GM23338 (cell line): ENCODE measurements at regions not wholly inside any gene's neighbourhood (a gene's known extent, or its start where the extent isn't known, plus 50 kb on each side); places are given as distances from the start of the nearest gene placed in this dataset.

Experiments
- ATAC-seq: fragments of 200-7000 bp; cut with Tn5 transposase; 3 replicates; pipeline ENCODE4 v1.9.1; 2020
- DNase-seq: peaks from one replicate; pipeline ENCODE4 v3.0.0-alpha.2; 2015; ENCODE audit warnings: low spot score
- H2AFZ ChIP-seq: fragments of 200-600 bp; sonication (generic); 2 replicates; pipeline ENCODE4 v1.8.0; 2016; ENCODE audit warnings: antibody characterized with exemption, mild to moderate bottlenecking, moderate library complexity
- H3F3A ChIP-seq: fragments of 200-600 bp; sonication (generic); replicated peaks from 2 replicates; pipeline ENCODE4 v1.8.0; 2017; ENCODE audit warnings: antibody characterized with exemption, mixed run types, low read depth
- H3K27ac ChIP-seq: fragments of 200-600 bp; sonication (generic); 2 replicates; pipeline ENCODE4 v1.6.1; 2016; ENCODE audit warnings: low read depth
- H3K27me3 ChIP-seq: fragments of 200-600 bp; sonication (generic); 2 replicates; pipeline ENCODE4 v1.8.0; 2016; ENCODE audit warnings: mild to moderate bottlenecking, mixed run types, moderate library complexity; ENCODE audit not compliant: insufficient read depth
- H3K36me3 ChIP-seq: fragments of 200-600 bp; sonication (generic); 2 replicates; pipeline ENCODE4 v1.8.0; 2016; ENCODE audit warnings: mild to moderate bottlenecking; ENCODE audit not compliant: insufficient read depth
- H3K4me1 ChIP-seq: fragments of 200-600 bp; sonication (generic); 2 replicates; pipeline ENCODE4 v1.8.0; 2016; ENCODE audit warnings: mild to moderate bottlenecking, moderate library complexity; ENCODE audit not compliant: insufficient read depth
- H3K4me2 ChIP-seq: fragments of 200-600 bp; sonication (generic); 2 replicates; pipeline ENCODE4 v1.7.1; 2017; ENCODE audit warnings: mixed run types
- H3K4me3 ChIP-seq: fragments of 200-600 bp; sonication (generic); 2 replicates; pipeline ENCODE4 v1.6.1; 2016; ENCODE audit warnings: mixed run types
- H3K79me2 ChIP-seq: fragments of 200-600 bp; sonication (generic); replicated peaks from 2 replicates; pipeline ENCODE4 v1.8.0; 2017; ENCODE audit warnings: mild to moderate bottlenecking; ENCODE audit not compliant: insufficient read depth
- H3K9me2 ChIP-seq: fragments of 200-600 bp; sonication (generic); 2 replicates; pipeline ENCODE4 v1.8.0; 2017; ENCODE audit not compliant: insufficient read depth
- H4K20me1 ChIP-seq: fragments of 200-600 bp; sonication (generic); replicated peaks from 2 replicates; pipeline ENCODE4 v1.8.0; 2017; ENCODE audit warnings: mild to moderate bottlenecking; ENCODE audit not compliant: insufficient read depth
- H3K27ac Mint-ChIP-seq: 2 replicates; pipeline ENCODE4 v1.8.0; 2020; ENCODE audit warnings: inconsistent platforms, mild to moderate bottlenecking, moderate library complexity, mixed read lengths
- H3K27me3 Mint-ChIP-seq: 3 replicates; pipeline ENCODE4 v1.8.0; 2022; ENCODE audit warnings: low read depth, mild to moderate bottlenecking, moderate library complexity, mixed read lengths, inconsistent platforms; ENCODE audit not compliant: insufficient read depth, poor library complexity
- H3K36me3 Mint-ChIP-seq: 3 replicates; pipeline ENCODE4 v1.8.0; 2021; ENCODE audit warnings: low read depth, mild to moderate bottlenecking, inconsistent platforms, moderate library complexity, mixed read lengths
- H3K4me1 Mint-ChIP-seq: 3 replicates; pipeline ENCODE4 v1.8.0; 2020; ENCODE audit warnings: mild to moderate bottlenecking, inconsistent platforms, mixed read lengths
- H3K4me3 Mint-ChIP-seq: 3 replicates; pipeline ENCODE4 v1.8.0; 2021; ENCODE audit warnings: moderate library complexity, mild to moderate bottlenecking, inconsistent platforms, mixed read lengths
- H3K9me3 Mint-ChIP-seq: 3 replicates; pipeline ENCODE4 v1.8.0; 2020; ENCODE audit warnings: moderate library complexity, mild to moderate bottlenecking, inconsistent platforms, mixed read lengths
- CREB1 ChIP-seq: fragments of 250-450 bp; sonication (Bioruptor Pico); IDR thresholded peaks from 2 replicates; pipeline ENCODE4 v1.5.0; 2020; ENCODE audit warnings: low read depth, mild to moderate bottlenecking, moderate library complexity
- EZH2 ChIP-seq: fragments of 200-600 bp; sonication (generic); IDR thresholded peaks from one replicate; pipeline ENCODE4 v1.8.0; 2017; ENCODE audit warnings: antibody characterized with exemption, mild to moderate bottlenecking, low read depth; ENCODE audit not compliant: unreplicated experiment
- EZH2phosphoT487 ChIP-seq: fragments of 200-600 bp; sonication (generic); IDR thresholded peaks from one replicate; pipeline ENCODE4 v1.8.1; 2018; ENCODE audit warnings: antibody characterized with exemption; ENCODE audit not compliant: unreplicated experiment
- NANOG ChIP-seq: IDR thresholded peaks from 2 replicates; pipeline ENCODE4 v1.6.1; 2016; ENCODE audit warnings: antibody characterized with exemption, borderline replicate concordance
- POLR2AphosphoS5 ChIP-seq: IDR thresholded peaks from 2 replicates; pipeline ENCODE4 v1.6.1; 2016; ENCODE audit warnings: antibody characterized with exemption, low read depth
- REST ChIP-seq: IDR thresholded peaks from one replicate; pipeline ENCODE4 v1.6.1; 2018; ENCODE audit warnings: antibody characterized with exemption; ENCODE audit not compliant: unreplicated experiment
- STAT1 ChIP-seq: IDR thresholded peaks from one replicate; pipeline ENCODE4 v1.6.1; 2016; ENCODE audit warnings: antibody characterized with exemption; ENCODE audit not compliant: unreplicated experiment
- ZNF114 ChIP-seq: fragments of 250-450 bp; sonication (Bioruptor Pico); IDR thresholded peaks from 2 replicates; pipeline ENCODE4 v1.5.0; 2020; ENCODE audit warnings: mild to moderate bottlenecking, moderate library complexity
- ZNF331 ChIP-seq: fragments of 250-450 bp; sonication (Bioruptor Pico); IDR thresholded peaks from 2 replicates; pipeline ENCODE4 v1.5.0; 2020; ENCODE audit warnings: low read depth, mild to moderate bottlenecking, moderate library complexity
- TF ChIP-seq, protein P1 (sequence below), 2 experiments: fragments of 200-600 bp in 1 of 2; sonication (generic) in 1 of 2; conservative IDR thresholded peaks; 2 replicates each; pipeline versions ENCODE4 v1.5.1 to v1.6.1; 2016 to 2017; ENCODE audit warnings: antibody characterized with exemption in 2 of 2, low read depth in 2 of 2, mild to moderate bottlenecking in 2 of 2, moderate library complexity in 1 of 2
- TF ChIP-seq, protein P2 (sequence below): fragments of 250-450 bp; sonication (Bioruptor Pico); IDR thresholded peaks from 2 replicates; pipeline ENCODE4 v1.5.0; 2020; ENCODE audit warnings: mild to moderate bottlenecking, moderate library complexity

DNA sequence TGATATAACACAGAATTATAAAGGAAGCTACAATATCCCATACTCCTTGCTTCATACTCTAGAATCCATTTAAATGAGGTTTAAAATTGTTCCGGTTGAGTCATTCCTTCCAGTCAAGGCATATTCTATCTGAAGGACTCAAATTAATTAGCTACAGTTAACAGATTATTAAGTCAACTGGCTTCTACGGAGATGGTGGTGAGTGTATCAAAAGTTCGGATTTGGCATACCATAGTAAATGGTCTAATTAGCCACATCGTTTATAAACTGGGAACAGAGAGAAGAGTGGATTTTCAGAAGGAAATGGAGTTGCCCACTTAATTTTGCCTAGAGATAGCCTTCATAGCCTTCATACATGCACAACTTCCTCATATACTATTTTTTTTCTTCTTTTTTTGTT, 1095.3 kb downstream of the TTLL7 start:
- no peak overlapping the region for H3K4me3 Mint-ChIP-seq
- H3K27ac Mint-ChIP-seq: no peak overlapping the region
- peaks cover 9% of the 10 kb centered on the region; the same call in 1 of the 2 replicates for H3K9me2 ChIP-seq
- no peak overlapping the region for H3K4me3 ChIP-seq
- H3K4me2 ChIP-seq: no peak overlapping the region
- no peak for DNase-seq
- H3K27me3 ChIP-seq: no peaks in the 10 kb centered on the region
- H3K36me3 ChIP-seq: no peaks in the 10 kb centered on the region
- H3K27ac ChIP-seq: no peak overlapping the region
- H3K79me2 ChIP-seq: no peaks in the 10 kb centered on the region
- H3F3A ChIP-seq: no peaks in the 10 kb centered on the region
- no peaks in the 10 kb centered on the region for H4K20me1 ChIP-seq
- H2AFZ ChIP-seq: no peak overlapping the region
- no peaks in the 10 kb centered on the region for H3K4me1 Mint-ChIP-seq
- no peaks in the 10 kb centered on the region for H3K9me3 Mint-ChIP-seq
- peaks cover 4% of the 10 kb centered on the region for H3K27me3 Mint-ChIP-seq
- no peaks in the 10 kb centered on the region for H3K4me1 ChIP-seq
- no peak for TF ChIP-seq STAT1
- no peak for TF ChIP-seq CREB1 (CRISPR knock-in tag)
- no peak for TF ChIP-seq POLR2AphosphoS5
- no peak for TF ChIP-seq NANOG
- TF ChIP-seq ZNF114 (CRISPR knock-in tag): no peak
- no peak for TF ChIP-seq ZNF331 (CRISPR knock-in tag)
- no peak for ATAC-seq
- no peaks in the 10 kb centered on the region for H3K36me3 Mint-ChIP-seq

DNA sequence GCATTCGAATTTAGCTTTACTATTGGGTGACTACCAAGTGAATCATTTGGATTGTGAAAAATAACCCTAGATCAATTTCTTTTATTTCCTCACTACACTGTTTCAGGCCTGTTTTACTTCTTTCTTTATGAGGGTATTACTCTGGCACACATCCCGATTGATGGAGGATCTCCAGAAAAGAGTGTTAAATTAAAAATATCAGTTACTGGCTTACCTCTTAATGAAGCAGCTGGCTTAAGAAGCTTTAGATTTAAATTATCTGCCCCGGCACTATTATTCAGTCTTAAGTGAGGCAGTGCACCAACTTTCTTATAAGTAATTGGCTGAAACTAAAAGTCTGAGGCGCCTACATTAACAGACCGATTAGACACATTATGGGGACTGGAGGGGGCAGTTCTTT, 1097.4 kb downstream of the TTLL7 start:
- Mint-ChIP-seq H3K27me3 (peaks cover 2% of the 10 kb centered on the region), H3K4me1 (no peaks in the 10 kb centered on the region), H3K9me3 (no peaks in the 10 kb centered on the region), H3K27ac (no peak overlapping the region), H3K4me3 (no peak overlapping the region), H3K36me3 (no peaks in the 10 kb centered on the region)
- Histone ChIP-seq H4K20me1 (no peaks in the 10 kb centered on the region), H3K36me3 (no peaks in the 10 kb centered on the region), H3K4me2 (no peak overlapping the region), H3K9me2 (peaks cover 9% of the 10 kb centered on the region; the same call in 1 of the 2 replicates), H3K79me2 (no peaks in the 10 kb centered on the region), H3F3A (no peaks in the 10 kb centered on the region), H2AFZ (peak overlapping the region; percentile 64), H3K4me1 (no peaks in the 10 kb centered on the region), H3K27ac (no peak overlapping the region), H3K27me3 (no peaks in the 10 kb centered on the region), H3K4me3 (no peak overlapping the region)
- DNase-seq: no peak
- TF ChIP-seq REST (no peak), STAT1 (no peak), EZH2 (no peak), NANOG (no peak), ZNF114 (CRISPR knock-in tag) (no peak), CREB1 (CRISPR knock-in tag) (no peak), EZH2phosphoT487 (no peak), ZNF331 (CRISPR knock-in tag) (no peak)
- TF ChIP-seq, protein P1, sequence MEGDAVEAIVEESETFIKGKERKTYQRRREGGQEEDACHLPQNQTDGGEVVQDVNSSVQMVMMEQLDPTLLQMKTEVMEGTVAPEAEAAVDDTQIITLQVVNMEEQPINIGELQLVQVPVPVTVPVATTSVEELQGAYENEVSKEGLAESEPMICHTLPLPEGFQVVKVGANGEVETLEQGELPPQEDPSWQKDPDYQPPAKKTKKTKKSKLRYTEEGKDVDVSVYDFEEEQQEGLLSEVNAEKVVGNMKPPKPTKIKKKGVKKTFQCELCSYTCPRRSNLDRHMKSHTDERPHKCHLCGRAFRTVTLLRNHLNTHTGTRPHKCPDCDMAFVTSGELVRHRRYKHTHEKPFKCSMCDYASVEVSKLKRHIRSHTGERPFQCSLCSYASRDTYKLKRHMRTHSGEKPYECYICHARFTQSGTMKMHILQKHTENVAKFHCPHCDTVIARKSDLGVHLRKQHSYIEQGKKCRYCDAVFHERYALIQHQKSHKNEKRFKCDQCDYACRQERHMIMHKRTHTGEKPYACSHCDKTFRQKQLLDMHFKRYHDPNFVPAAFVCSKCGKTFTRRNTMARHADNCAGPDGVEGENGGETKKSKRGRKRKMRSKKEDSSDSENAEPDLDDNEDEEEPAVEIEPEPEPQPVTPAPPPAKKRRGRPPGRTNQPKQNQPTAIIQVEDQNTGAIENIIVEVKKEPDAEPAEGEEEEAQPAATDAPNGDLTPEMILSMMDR (conservative IDR thresholded peaks at IDR 0.05; ENCODE audit: low read depth in 2 of 2): no peak
- TF ChIP-seq, protein P2, sequence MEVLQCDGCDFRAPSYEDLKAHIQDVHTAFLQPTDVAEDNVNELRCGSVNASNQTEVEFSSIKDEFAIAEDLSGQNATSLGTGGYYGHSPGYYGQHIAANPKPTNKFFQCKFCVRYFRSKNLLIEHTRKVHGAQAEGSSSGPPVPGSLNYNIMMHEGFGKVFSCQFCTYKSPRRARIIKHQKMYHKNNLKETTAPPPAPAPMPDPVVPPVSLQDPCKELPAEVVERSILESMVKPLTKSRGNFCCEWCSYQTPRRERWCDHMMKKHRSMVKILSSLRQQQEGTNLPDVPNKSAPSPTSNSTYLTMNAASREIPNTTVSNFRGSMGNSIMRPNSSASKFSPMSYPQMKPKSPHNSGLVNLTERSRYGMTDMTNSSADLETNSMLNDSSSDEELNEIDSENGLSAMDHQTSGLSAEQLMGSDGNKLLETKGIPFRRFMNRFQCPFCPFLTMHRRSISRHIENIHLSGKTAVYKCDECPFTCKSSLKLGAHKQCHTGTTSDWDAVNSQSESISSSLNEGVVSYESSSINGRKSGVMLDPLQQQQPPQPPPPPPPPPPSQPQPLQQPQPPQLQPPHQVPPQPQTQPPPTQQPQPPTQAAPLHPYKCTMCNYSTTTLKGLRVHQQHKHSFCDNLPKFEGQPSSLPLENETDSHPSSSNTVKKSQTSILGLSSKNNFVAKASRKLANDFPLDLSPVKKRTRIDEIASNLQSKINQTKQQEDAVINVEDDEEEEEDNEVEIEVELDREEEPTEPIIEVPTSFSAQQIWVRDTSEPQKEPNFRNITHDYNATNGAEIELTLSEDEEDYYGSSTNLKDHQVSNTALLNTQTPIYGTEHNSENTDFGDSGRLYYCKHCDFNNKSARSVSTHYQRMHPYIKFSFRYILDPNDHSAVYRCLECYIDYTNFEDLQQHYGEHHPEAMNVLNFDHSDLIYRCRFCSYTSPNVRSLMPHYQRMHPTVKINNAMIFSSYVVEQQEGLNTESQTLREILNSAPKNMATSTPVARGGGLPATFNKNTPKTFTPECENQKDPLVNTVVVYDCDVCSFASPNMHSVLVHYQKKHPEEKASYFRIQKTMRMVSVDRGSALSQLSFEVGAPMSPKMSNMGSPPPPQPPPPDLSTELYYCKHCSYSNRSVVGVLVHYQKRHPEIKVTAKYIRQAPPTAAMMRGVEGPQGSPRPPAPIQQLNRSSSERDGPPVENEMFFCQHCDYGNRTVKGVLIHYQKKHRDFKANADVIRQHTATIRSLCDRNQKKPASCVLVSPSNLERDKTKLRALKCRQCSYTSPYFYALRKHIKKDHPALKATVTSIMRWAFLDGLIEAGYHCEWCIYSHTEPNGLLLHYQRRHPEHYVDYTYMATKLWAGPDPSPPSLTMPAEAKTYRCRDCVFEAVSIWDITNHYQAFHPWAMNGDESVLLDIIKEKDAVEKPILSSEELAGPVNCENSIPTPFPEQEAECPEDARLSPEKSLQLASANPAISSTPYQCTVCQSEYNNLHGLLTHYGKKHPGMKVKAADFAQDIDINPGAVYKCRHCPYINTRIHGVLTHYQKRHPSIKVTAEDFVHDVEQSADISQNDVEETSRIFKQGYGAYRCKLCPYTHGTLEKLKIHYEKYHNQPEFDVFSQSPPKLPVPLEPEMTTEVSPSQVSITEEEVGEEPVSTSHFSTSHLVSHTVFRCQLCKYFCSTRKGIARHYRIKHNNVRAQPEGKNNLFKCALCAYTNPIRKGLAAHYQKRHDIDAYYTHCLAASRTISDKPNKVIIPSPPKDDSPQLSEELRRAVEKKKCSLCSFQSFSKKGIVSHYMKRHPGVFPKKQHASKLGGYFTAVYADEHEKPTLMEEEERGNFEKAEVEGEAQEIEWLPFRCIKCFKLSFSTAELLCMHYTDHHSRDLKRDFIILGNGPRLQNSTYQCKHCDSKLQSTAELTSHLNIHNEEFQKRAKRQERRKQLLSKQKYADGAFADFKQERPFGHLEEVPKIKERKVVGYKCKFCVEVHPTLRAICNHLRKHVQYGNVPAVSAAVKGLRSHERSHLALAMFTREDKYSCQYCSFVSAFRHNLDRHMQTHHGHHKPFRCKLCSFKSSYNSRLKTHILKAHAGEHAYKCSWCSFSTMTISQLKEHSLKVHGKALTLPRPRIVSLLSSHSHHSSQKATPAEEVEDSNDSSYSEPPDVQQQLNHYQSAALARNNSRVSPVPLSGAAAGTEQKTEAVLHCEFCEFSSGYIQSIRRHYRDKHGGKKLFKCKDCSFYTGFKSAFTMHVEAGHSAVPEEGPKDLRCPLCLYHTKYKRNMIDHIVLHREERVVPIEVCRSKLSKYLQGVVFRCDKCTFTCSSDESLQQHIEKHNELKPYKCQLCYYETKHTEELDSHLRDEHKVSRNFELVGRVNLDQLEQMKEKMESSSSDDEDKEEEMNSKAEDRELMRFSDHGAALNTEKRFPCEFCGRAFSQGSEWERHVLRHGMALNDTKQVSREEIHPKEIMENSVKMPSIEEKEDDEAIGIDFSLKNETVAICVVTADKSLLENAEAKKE (CRISPR knock-in tag): no peak
- no peak for ATAC-seq
